ENCODE measurements at regions not wholly inside any gene's neighbourhood (a gene's known extent, or its start where the extent isn't known, plus 50 kb on each side); places are given as distances from the start of the nearest gene placed in this dataset.
A peak's percentile ranks its signal among the peaks of the same experiment; 100 is the strongest.

- no peak for TF ChIP-seq CTCF (IDR thresholded peaks at IDR 0.05)
Measured at GRCh38 chr18:65592435-65592834, 158.4 kb upstream of the CDH7 start.

- no peak for TF ChIP-seq CTCF (IDR thresholded peaks at IDR 0.05)
Measured at GRCh38 chr18:65587491-65587890, 163.3 kb upstream of the CDH7 start.

- TF ChIP-seq CTCF (IDR thresholded peaks at IDR 0.05), result no peak
Measured at GRCh38 chr18:65568866-65569265, 181.9 kb upstream of the CDH7 start.

GRCh38 chr18:65567372-65567771 lies 183.4 kb upstream of the CDH7 start:
- peak; percentile 82 for TF ChIP-seq CTCF (IDR thresholded peaks at IDR 0.05)

- no peak for TF ChIP-seq CTCF (IDR thresholded peaks at IDR 0.05)
Measured at GRCh38 chr18:65548316-65548715, 202.5 kb upstream of the CDH7 start.

- TF ChIP-seq CTCF (IDR thresholded peaks at IDR 0.05), result no peak
Measured at GRCh38 chr18:65547046-65547445, 203.8 kb upstream of the CDH7 start.

GRCh38 chr18:65544701-65545100 lies 206.1 kb upstream of the CDH7 start:
- no peak for TF ChIP-seq CTCF (IDR thresholded peaks at IDR 0.05)

GRCh38 chr18:65527879-65528633 lies 222.8 kb upstream of the CDH7 start:
- TF ChIP-seq CTCF (IDR thresholded peaks at IDR 0.05), result no peak
